ENCODE measurements at regions not wholly inside any gene's neighbourhood (a gene's known extent, or its start where the extent isn't known, plus 50 kb on each side); places are given as distances from the start of the nearest gene placed in this dataset.

DNA sequence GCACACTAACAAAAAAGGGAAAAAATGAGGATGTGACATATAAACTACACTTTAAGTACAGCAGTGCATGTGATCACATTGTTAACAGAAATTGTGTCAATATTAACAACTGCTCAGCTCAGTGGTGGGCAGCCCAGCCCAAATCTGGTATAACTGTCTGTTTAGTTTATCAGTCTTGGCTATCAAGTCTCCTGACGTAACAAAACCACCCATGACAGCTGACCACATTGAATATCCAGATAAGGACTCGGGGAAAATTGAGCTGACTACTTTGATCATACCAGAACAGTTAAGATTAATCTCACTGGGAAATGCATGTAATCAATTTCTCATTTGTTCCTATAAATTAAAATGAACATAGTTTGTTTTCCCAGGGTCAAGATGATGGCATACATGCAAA is 396.6 kb downstream of the SNAPC1 start:
- no peak for DNase-seq

DNA sequence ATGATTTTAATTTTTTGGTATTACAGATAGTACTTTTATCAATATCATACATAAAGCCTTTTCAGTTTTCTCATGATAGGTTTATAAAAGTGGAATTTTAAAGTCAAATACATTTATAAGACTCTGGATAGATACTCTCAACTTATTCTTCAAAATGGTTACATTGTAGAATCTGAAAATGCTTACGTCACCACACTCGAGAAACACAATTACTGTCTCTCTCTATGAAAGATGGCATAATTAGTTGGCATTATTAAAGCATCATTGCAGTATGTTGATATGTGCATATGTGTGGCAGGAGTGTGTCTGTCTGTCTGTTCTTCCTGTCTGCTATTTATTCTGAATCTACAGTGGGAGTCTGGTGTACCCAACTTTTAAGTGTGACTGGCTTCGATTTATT is 397.1 kb downstream of the SNAPC1 start:
- DNase-seq, result no peak

DNA sequence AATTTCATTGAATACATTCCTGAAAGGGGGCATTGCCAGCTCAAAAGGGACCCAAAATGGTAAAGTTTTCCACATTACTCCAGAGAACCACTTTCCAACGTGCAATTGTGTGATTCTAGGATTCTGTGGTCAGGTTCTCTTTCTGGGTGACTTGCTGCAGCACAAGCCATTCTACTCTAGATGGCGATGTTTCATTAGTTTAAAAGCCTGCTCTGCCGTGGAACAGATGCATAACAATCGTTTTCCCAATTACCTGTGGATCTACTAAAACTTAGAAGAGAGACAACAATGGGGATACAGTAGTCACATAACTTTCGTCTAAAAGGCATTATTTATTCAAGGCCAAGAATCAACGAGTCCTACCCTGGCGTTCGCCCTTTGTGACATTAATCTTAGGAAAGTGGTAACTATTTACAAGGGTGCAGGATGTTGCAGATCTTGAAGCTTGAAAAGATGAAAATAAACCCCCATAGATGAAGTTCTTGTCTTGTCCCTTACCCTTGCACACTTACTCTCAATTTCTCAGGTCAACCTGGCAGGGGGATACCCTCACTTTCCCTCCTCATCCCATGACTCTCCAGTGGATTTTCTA is 400.9 kb downstream of the SNAPC1 start:
- no peak for DNase-seq

DNA sequence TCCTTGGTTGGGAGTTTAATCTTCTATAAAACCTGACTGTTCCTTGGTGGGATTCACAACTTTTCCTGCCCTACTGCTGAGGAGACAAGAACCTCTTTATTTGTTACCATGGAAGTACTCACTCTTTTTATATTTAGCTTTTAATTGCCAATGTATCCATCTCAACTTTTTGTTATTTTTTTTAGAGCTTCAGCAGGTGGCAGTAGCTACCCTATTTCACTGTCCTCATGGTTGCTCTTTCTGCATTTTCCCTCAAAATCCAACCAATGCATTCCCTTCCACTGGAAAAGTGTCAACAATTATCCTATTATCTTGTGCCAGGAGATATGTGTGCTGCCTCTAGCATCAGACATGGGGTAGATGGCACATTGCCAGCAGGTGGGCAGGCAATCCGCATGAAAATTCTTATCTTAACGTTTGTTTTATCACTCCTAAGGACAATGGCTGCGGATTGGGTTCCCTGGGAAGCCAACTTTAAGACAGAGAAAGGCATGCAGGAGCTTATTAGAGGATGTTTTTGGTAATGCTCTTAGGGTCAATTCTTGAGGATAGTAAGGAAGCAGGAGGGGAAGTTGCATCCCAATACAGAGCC is 406.4 kb downstream of the SNAPC1 start:
- DNase-seq, result no peak

DNA sequence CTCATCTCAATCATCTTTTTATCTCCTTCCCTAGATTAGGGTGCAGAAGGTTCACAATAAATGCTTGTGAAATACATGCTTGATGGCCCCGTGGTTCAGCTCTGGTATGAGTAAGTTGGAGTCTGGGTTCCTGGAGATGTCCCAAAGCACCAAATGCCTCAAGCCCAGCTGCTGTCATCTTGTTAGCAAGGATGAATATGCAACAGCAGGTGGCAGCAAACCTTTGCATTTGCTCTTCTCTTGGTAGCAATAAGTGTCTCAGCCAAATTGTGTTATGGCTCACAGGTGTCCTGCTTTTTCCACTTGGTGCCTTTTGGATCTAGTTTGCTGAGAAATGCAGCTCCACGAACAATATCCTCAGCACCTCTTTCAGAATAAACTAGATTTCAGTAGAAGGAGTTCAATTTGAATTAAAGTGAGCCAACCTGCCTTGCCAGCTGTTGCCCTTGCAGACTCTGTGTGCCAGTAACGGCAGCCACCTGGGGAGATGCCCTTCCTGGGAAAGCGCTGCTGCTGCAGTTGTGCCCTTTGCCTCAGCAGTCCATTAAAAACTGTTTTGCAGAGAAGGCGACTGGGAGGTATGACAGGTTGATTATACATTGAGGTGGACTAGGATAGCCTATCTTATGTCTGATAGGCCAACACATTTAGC is 417.3 kb downstream of the SNAPC1 start:
- peak; percentile 31 for DNase-seq

DNA sequence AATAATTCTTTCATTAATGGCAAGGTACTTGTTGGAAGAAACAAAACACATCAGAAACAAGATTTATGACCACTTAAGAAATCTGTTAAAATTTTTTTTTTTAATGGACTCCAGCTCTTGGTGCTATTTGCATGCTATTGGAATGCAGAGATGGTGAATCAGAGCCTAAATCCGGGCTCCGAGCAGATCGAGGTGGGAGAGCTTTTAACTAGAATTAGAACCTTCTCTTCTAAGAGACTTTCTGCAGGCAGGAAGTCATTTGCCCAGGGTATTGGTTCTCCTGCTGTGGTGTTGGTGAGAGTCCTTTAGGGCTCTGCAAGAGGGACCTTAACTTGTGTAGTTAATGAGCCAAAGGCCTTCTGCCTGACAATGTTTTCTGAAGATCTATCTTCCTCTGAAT is 419.4 kb downstream of the SNAPC1 start:
- no peak for DNase-seq

DNA sequence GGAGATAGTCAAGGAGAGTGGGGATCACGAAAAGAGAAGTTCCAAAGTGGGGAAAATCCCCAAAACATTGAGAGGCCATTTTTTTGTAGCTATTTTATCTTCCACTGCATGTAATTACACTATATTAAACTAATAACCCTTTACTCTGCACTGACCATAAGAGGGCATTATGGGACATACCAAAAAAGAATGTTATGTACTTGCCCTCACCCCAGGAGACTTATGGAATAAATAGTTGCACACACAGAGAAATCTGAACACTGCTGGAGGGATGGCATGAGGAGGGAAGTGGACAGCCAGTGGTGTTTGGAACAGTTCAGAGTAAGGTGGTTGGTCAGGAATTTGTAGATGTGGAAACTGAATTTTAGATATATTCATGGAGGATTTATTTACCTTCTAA is 422.9 kb downstream of the SNAPC1 start:
- no peak for DNase-seq

DNA sequence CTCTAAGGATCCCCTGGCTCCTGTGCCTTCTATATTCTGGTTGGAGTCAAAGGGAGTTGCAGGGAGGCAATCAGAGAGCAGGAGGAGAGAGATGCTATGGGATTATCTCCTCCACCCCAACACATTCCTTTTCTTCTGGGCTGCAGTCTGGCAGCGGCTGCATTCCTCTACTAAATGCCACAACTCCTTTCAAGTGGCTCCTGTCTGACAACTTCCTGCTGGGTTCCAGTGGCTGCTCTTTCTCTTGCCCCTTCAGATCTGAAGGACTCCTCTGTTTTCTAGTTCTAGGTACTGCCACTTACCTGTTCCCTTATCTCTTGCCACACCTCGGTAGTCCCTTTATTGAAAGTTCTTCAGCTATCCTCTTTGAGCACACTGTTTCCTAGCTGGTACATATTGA is 425.0 kb downstream of the SNAPC1 start:
- no peak for DNase-seq

DNA sequence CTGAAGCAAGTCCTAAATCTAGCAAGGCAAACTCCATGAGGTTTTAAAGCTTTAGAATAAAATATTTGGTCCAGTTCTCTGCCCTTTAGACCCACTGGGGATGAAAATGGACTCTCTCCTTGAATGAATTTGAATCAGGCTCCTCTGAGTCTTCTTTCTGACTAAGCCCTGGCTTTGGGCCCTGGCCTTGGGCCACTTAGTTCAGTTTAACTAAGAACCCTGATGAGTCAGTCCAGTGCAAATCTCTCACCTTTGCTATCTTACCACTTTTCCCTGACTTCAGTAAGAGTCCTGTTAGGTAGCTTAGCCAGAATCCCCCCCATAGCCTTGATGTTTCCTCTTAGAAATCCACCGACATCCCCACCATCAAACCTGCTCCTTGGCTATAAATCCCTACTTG is 427.5 kb downstream of the SNAPC1 start:
- no peak for DNase-seq

DNA sequence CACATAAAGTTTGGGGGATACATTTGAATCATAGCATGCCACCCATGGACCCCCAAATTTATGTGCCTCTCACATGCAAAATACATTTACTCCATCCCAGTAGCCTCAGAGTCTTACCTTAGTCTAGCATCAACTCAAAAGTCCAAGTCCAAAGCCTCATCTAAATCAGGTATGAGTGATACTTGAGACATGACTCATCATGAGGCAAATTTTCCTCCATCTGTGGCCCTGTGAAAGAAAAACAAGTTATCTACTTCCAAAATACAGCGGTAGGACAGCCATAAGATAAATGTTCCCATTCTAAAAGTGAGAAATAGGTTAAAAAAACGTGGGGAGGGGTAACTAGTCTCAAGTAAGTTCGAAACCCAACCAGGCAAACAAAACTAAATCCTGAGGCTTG is 444.2 kb downstream of the SNAPC1 start:
- no peak for DNase-seq

DNA sequence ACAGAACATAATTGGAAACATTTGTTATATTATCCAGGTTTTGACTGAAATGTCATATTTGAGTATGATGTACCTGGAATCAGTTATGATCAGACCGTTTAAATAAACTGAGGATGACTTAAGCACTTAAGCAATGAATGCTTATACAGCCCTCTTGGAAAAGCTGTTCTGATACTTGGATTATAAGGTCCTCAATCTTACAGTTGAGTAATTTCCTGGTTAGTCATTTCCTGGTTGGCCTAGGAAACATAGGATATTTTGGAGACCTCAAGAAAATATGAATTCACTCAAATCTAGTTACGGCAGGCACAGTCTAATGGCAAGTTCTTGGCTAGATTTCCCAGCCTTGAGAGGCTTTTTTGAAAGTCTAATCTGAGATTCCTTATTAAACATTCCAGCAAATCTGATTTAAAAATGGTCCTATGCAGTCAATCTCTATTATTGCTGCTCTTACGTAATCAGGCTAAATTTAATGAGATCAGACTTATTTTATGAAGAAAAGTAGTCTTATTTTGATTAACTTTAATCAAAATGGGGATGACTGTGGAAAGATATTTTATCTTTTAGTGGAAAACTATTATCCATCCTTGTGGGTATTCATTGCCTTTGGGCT is 447.2 kb downstream of the SNAPC1 start:
- DNase-seq, result no peak

DNA sequence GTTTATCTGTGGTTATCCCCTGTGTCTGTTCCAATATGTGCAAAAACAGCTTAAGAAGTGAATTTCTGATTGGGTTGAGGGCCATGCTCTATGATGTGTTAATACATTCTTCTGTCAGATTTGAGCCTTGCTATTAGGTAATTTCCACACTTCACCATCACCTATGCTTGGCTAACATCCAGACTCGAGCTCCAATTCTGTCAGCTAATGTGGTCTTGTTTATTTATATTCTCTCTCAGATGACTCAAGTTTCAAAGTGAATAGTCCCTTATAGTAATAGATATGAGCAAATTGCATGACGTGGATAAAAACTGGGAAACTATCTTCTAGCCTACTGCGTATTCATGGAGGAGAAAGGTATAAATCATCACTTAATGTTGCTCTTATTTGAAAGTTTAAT is 451.3 kb downstream of the SNAPC1 start:
- DNase-seq, result no peak

DNA sequence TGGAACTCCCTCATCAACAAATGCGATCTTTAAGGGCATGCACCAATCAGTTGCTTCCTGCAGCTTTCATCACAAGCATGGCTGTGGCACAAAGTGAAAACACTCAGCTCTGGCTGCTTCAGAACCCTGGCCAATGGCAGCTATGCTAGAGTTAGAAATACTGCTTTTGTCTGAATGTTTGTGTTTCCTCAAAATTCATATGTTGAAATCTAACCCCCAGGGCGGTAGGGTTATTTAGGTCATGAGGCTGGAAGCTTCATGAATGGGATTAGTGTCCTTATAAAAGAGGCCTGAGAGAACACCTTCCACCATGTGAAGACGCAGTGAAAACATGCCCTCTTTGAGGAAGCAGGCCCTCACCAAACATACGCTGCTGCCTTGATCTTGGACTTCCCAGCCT is 453.9 kb downstream of the SNAPC1 start:
- DNase-seq, result no peak

DNA sequence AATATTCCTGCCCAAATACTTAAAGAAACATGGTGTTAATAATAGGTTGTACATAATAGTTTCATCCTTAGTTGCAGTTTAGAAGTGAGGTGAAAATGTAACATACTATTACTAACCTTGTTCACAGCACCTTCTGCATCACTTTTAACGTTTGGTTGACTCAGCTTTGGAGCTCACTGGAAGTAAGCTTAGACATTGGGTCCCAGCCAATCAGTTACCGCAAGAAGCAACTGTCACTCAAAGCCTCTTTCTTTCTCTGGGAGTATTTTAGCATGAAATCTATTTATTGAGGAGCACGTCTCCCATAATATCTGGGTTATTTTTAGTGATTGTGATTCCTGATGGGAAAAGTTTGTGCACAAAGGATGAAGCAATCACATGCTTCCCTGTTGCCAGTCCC is 472.6 kb downstream of the SNAPC1 start:
- DNase-seq, result no peak

DNA sequence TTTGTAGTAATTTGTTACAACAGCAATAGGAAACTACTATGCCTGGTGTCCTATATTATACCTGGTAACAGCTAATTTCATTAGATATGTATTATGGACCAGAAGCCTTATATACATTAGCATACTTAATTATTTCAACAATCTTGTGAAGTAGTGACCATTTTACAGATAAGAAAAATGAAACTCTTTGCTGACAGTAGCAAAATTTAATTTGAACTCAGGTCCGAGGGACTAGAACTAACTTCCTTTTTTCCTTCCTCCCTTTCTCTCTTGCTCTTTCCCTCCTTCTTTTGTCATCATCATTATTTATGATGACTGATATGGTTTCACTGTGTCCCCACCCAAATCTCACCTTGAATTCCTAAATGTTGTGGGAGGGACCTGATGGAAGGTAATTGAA is 482.0 kb downstream of the SNAPC1 start:
- DNase-seq, result no peak

DNA sequence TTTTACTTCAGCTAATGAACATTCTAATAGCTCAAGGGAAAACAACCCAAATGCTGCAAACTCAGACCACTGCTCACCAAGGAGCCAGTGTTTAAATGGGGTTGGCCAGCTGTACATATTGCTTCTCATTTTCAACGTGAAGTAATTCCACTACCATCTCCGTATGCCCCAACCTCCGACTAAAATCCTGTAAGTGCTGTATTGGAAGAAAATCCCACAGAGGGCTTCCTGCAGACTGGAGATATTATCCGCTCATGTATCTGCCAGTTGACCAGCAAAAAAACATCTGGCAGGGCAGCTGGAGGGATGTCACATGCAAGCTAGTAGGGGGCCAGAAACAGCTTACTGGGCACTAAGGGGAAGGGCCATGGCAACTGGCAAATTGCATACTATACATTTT is 485.0 kb downstream of the SNAPC1 start:
- no peak for DNase-seq

DNA sequence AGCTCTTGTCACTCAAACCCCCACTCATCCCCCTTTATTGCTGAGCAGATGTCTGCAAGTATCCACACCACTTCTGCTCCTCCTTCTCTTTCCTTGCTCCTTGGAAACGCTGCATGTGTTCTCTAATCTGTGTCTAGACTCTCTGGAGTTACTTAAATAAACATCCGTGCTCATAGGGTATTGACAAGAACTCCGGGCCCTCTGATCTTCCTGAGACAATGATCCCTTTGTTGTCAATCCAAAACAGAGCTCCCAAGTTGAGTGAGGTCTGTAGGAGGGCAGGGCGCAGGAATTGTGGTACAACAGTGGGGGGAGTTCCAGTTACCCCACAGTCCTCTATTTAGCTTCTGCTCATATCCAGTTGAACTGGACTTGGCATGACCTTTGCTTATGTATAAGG is 489.0 kb downstream of the SNAPC1 start:
- no peak for DNase-seq

DNA sequence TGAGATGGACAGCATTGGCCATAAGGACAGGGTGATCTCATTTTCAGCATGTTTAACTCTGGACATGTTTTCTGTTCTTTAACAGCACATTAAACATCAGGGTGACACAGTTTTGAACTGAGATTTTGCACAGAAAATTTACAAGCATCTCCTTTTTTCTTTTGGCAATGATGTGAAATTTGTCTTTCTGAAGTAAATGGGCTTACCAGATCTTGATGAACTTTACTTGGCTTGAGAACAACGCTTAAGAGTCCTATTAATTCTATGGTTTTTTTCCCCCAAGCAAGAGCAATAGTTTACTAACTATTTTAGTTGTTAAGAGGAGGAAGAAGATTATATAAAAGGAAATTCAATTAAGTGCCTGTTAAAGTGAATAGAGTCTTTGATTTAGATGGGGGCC is 491.0 kb downstream of the SNAPC1 start:
- DNase-seq, result no peak

DNA sequence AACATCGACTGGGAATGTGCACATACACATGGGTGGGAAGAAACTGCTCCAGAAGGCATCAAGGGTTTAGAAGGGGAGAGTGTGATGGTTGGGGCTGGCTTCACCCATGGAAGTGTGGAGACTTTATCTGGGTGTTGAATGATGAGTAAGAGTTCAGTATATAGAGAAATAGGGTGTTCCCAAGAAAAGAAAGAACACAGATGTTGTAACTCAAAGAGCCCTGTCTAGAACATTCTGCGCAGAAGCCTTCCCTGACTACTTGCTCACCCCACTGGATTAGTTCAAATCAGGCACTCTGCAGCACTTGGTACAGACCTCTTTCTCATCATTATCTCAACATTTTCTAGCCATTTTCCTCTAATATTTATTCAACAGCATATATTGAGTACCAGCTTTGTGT is 491.7 kb downstream of the SNAPC1 start:
- DNase-seq, result no peak

DNA sequence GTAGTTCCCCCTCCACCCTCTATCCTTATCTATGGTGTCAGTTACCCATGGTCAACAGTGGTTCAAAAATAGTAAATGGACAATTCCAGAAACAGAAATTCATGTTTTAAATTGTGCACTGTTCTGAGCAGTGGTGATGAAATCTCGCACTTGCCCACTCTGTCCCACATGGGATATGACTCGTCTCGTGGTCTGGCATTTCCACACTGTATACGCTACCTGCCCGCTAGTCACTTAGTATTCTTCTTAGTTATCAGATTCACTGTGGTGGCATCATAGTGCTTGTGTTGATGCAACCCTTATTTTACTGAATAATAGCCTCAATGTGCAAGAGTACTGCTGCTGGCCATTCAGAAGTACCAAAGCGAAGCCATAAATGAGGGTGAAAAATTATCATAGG is 507.0 kb downstream of the SNAPC1 start:
- no peak for DNase-seq

DNA sequence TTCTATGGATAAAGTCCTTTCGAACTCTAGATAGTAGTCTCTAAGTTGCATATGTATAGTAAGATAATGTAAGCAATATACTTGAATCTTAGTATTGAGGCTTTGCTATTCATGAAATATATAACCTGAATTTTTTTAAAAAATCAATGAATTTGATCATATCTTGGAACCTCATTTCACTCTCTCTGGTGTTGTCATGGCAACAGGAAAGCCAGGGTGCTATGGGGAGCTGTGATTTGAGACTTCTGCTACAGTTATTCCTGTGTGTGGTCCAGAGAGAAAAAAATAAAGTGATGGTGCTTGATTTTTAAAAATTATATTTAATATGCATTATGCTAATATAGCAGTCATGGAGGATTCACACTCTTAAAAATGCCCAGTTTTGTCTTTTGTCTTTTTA is 508.0 kb downstream of the SNAPC1 start:
- no peak for DNase-seq

DNA sequence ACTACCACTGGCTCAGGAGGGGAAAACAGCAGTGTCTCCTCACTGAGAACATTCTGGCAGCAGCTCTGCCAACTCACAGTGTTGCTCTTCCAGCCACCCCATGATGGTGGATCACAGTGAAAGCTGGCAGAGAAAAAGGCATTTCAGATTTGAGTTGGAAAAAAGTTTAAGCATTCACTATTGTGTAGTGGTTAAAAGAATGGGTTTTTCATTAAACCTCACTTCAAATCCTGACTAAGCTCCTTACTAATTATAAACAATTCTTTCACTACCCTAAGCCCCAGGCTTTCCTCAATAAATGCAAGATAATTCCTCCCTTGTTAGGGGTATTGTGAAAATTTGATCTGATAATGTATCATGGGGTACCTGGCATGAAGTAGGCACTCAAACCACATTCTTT is 518.1 kb downstream of the SNAPC1 start:
- no peak for DNase-seq

DNA sequence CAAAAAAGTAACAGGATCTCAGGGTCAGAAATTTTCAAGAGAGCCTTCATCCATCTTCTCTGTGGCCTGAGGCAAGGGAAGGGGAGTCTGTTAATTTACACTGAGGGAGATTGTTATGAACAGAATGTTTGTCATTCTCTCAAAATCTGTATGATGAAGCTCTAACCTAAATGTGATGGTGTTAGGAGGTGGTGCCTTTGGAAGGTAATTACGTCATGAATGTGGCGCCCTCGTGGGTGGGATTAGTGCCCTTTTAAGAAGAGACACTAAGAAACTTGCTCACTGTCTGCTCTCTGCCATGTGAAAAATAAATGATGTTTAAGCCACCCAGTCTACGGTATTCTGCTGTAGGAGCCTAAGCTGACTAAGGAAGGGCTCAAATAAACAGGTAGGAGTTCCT is 521.6 kb downstream of the SNAPC1 start:
- no peak for DNase-seq

DNA sequence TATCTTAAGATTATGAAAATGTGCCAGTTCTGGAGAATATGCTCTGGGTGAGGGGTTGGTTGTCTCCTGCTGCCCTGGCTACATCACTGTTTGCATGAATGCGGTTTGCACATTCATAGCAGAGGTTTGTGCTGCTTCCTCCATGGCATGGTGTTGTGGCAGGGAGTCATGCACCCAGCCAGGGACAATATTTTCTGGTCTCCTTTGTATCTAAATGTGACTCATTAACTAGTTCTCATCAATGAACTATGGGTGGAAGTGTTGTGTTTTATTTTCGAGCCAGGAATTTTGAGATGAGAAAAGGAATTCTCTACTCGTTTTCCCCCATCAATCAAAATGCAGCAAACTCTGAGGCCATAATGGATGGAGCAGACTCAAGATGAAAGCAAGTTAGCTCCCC is 527.3 kb downstream of the SNAPC1 start:
- DNase-seq, result no peak
